H1 (cell line): ENCODE measurements at regions not wholly inside any gene's neighbourhood (a gene's known extent, or its start where the extent isn't known, plus 50 kb on each side); places are given as distances from the start of the nearest gene placed in this dataset.

ENCODE experiments used
- CTCF ChIA-PET: fragments of 300-600 bp; sonication (Branson Sonifier 250); formaldehyde crosslinking; loops from one replicate; lab custom pipeline; 2021; ENCODE audit not compliant: partially characterized antibody; lab: Charles Lee
- POLR2A ChIA-PET: fragments of 300-600 bp; sonication (Branson Sonifier 250); formaldehyde crosslinking; loops from one replicate; lab custom pipeline; 2021; ENCODE audit warnings: inconsistent platforms; ENCODE audit not compliant: partially characterized antibody; lab: Charles Lee
- DNase-seq, 2 experiments: peaks; one replicate each; pipeline versions ENCODE4 v3.0.0 to v3.0.0-alpha.2; 2010 to 2022; ENCODE audit warnings: low spot score in 2 of 2, low read depth in 1 of 2, mixed read lengths in 1 of 2
- FAIRE-seq: peaks from 2 replicates; lab custom pipeline; 2011; peaks lifted over from hg19 to GRCh38; lab: Jason Lieb, UNC
- H2AFZ ChIP-seq: 2 replicates; pipeline ENCODE4 v1.8.1; 2012; ENCODE audit warnings: low read length, inconsistent platforms
- H2AK5ac ChIP-seq: 2 replicates; pipeline ENCODE4 v1.6.1; 2013; ENCODE audit warnings: low read depth, low read length
- H2BK120ac ChIP-seq: replicated peaks from 2 replicates; pipeline ENCODE3; 2013; ENCODE audit warnings: low read depth, low read length, inconsistent platforms
- H2BK12ac ChIP-seq: 2 replicates; pipeline ENCODE4 v1.6.1; 2013; ENCODE audit warnings: low read depth, low read length
- H2BK15ac ChIP-seq: 2 replicates; pipeline ENCODE4 v1.6.1; 2013; ENCODE audit warnings: low read length
- H2BK20ac ChIP-seq: 2 replicates; pipeline ENCODE4 v1.6.1; 2013; ENCODE audit warnings: low read length
- H2BK5ac ChIP-seq: 2 replicates; pipeline ENCODE4 v1.6.1; 2013; ENCODE audit warnings: low read depth, low read length
- H3K14ac ChIP-seq: 2 replicates; pipeline ENCODE4 v1.6.1; 2013; ENCODE audit warnings: inconsistent platforms; ENCODE audit not compliant: insufficient read length
- H3K18ac ChIP-seq: 2 replicates; pipeline ENCODE4 v1.6.1; 2013; ENCODE audit warnings: low read length; ENCODE audit errors: extremely low read depth
- H3K23ac ChIP-seq: 2 replicates; pipeline ENCODE4 v1.6.1; 2013; ENCODE audit warnings: inconsistent platforms; ENCODE audit not compliant: insufficient read length
- H3K23me2 ChIP-seq: 2 replicates; pipeline ENCODE4 v1.6.1; 2013; ENCODE audit warnings: low read depth, low read length
- H3K27ac ChIP-seq: 2 replicates; pipeline ENCODE4 v1.6.1; 2011; ENCODE audit warnings: low read depth, low read length, inconsistent platforms
- H3K27me3 ChIP-seq, 4 experiments: replicated peaks in 1 of 4; 1 replicate in 1 of 4; 2 replicates in 3 of 4; pipeline versions ENCODE4 v1.6.1 to v1.8.1; 2011 to 2013; ENCODE audit warnings: low read length in 3 of 4, mild to moderate bottlenecking in 3 of 4, inconsistent platforms in 2 of 4, mixed read lengths in 2 of 4, moderate library complexity in 1 of 4; ENCODE audit not compliant: control insufficient read depth in 3 of 4, insufficient read depth in 3 of 4; ENCODE audit errors: extremely low read depth in 1 of 4
- H3K36me3 ChIP-seq, 4 experiments: 2 replicates each; pipeline versions ENCODE4 v1.6.1 to v1.8.1; 2011 to 2013; ENCODE audit warnings: mild to moderate bottlenecking in 4 of 4, low read length in 3 of 4, moderate library complexity in 2 of 4, control low read depth in 1 of 4, inconsistent platforms in 1 of 4; ENCODE audit not compliant: insufficient read depth in 4 of 4, control insufficient read depth in 2 of 4
- H3K4ac ChIP-seq: replicated peaks from 2 replicates; pipeline ENCODE3; 2013; ENCODE audit warnings: low read length, low read depth, mixed read lengths, inconsistent platforms; ENCODE audit not compliant: insufficient read length
- H3K4me1 ChIP-seq, 4 experiments: replicated peaks in 1 of 4; 1 replicate in 1 of 4; 2 replicates in 3 of 4; pipeline versions ENCODE4 v1.6.1 to v1.8.1; 2011 to 2013; ENCODE audit warnings: low read length in 3 of 4, inconsistent platforms in 2 of 4, mixed read lengths in 1 of 4; ENCODE audit not compliant: insufficient read depth in 4 of 4, control insufficient read depth in 3 of 4
- H3K4me2 ChIP-seq, 2 experiments: 2 replicates each; pipeline versions ENCODE4 v1.6.1 to v1.8.1; 2011 to 2013; ENCODE audit warnings: low read depth in 2 of 2, low read length in 2 of 2, control low read depth in 1 of 2, inconsistent platforms in 1 of 2, mild to moderate bottlenecking in 1 of 2; ENCODE audit not compliant: insufficient read depth in 1 of 2
- H3K4me3 ChIP-seq, 4 experiments: fragments of 200-600, 300-600 bp in 1 of 4; sonication (generic), shearing (Covaris generic), sonication (Bioruptor Twin) in 1 of 4; 2 replicates each; pipeline versions ENCODE4 v1.5.1 to v1.8.1; 2011 to 2016; ENCODE audit warnings: low read length in 4 of 4, low read depth in 3 of 4, control low read depth in 2 of 4, inconsistent platforms in 2 of 4, mild to moderate bottlenecking in 2 of 4, mixed read lengths in 1 of 4, moderate library complexity in 1 of 4; ENCODE audit not compliant: insufficient read depth in 2 of 4; ENCODE audit errors: extremely low read depth in 1 of 4
- H3K56ac ChIP-seq: replicated peaks from 2 replicates; pipeline ENCODE3; 2013; ENCODE audit warnings: low read depth, mild to moderate bottlenecking, mixed read lengths, low read length, inconsistent platforms; ENCODE audit not compliant: insufficient read length
- H3K79me1 ChIP-seq: 2 replicates; pipeline ENCODE4 v1.6.1; 2013; ENCODE audit warnings: low read depth, low read length, control low read depth
- H3K79me2 ChIP-seq, 2 experiments: 2 replicates each; pipeline versions ENCODE4 v1.6.1 to v1.8.1; 2012 to 2013; ENCODE audit warnings: low read length in 2 of 2, mild to moderate bottlenecking in 2 of 2, inconsistent platforms in 1 of 2; ENCODE audit not compliant: insufficient read depth in 2 of 2, control insufficient read depth in 1 of 2
- H3K9ac ChIP-seq, 4 experiments: replicated peaks in 1 of 4; 1 replicate in 1 of 4; 2 replicates in 3 of 4; pipeline versions ENCODE4 v1.6.1 to v1.8.1; 2011 to 2013; ENCODE audit warnings: low read depth in 3 of 4, low read length in 3 of 4, control low read depth in 2 of 4, mild to moderate bottlenecking in 2 of 4, moderate library complexity in 2 of 4, inconsistent platforms in 1 of 4; ENCODE audit errors: extremely low read depth in 1 of 4
- H3K9me3 ChIP-seq, 2 experiments: 2 replicates each; pipeline versions ENCODE4 v1.6.1 to v1.8.1; 2012 to 2013; ENCODE audit warnings: mild to moderate bottlenecking in 2 of 2, moderate library complexity in 2 of 2, control low read depth in 1 of 2, inconsistent platforms in 1 of 2, low read depth in 1 of 2, low read length in 1 of 2, mixed read lengths in 1 of 2; ENCODE audit not compliant: insufficient read depth in 2 of 2
- H4K20me1 ChIP-seq, 2 experiments: replicated peaks in 1 of 2; 2 replicates each; pipeline versions ENCODE3 to v1.8.1; 2011 to 2013; ENCODE audit warnings: inconsistent platforms in 2 of 2, low read length in 2 of 2, mild to moderate bottlenecking in 1 of 2; ENCODE audit not compliant: insufficient read depth in 2 of 2, control insufficient read depth in 1 of 2
- H4K5ac ChIP-seq: 2 replicates; pipeline ENCODE4 v1.6.1; 2013; ENCODE audit warnings: low read length, low read depth, mixed read lengths, inconsistent platforms; ENCODE audit not compliant: insufficient read length
- H4K8ac ChIP-seq: 2 replicates; pipeline ENCODE4 v1.8.0; 2013; ENCODE audit warnings: mild to moderate bottlenecking, moderate library complexity, low read length, inconsistent platforms; ENCODE audit not compliant: insufficient read depth; ENCODE audit errors: extremely low read depth
- H4K91ac ChIP-seq: replicated peaks from 2 replicates; pipeline ENCODE3; 2013; ENCODE audit warnings: low read length, mixed read lengths, inconsistent platforms; ENCODE audit not compliant: insufficient read length
- ASH2L ChIP-seq: fragments of 200-600, 300-600 bp; sonication (generic); IDR thresholded peaks from one replicate; pipeline ENCODE4 v1.7.1; 2017; ENCODE audit warnings: low read length
- CEBPB ChIP-seq: IDR thresholded peaks from 2 replicates; pipeline ENCODE4 v1.6.1; 2012; ENCODE audit warnings: low read depth, low read length
- CHD1 ChIP-seq: IDR thresholded peaks from 2 replicates; pipeline ENCODE4 v1.6.1; 2012; ENCODE audit warnings: low read depth, low read length, improper control_type of control experiment
- FOSL1 ChIP-seq: IDR thresholded peaks from 2 replicates; pipeline ENCODE4 v1.6.1; 2011; ENCODE audit warnings: mild to moderate bottlenecking, low read depth, low read length, moderate library complexity; ENCODE audit not compliant: insufficient read depth
- HDAC6 ChIP-seq: IDR thresholded peaks from one replicate; pipeline ENCODE4 v1.7.1; 2012; ENCODE audit warnings: low read depth, mild to moderate bottlenecking, inconsistent platforms, low read length, moderate library complexity
- SIX5 ChIP-seq: IDR thresholded peaks from 2 replicates; pipeline ENCODE4 v1.6.1; 2011; ENCODE audit warnings: mild to moderate bottlenecking, low read depth, low read length
- TEAD4 ChIP-seq: IDR thresholded peaks from 2 replicates; pipeline ENCODE4 v1.6.1; 2012; ENCODE audit warnings: low read depth, low read length, inconsistent platforms, mixed read lengths
- YY1 ChIP-seq: IDR thresholded peaks from 2 replicates; pipeline ENCODE4 v1.6.1; 2011; ENCODE audit warnings: low read depth, mild to moderate bottlenecking, low read length
- WGBS, 2 experiments: shearing (Covaris generic) in 1 of 2; methylation state at CpG; one replicate each; pipeline versions ENCODE4 v1.1.6 to v1.1.7; 2013 to 2015; ENCODE audit warnings: low lambda C conversion rate in 2 of 2, mixed read lengths in 2 of 2, inconsistent platforms in 1 of 2, low coverage in 1 of 2, missing lambda C conversion rate in 1 of 2; ENCODE audit not compliant: insufficient replicate concordance in 2 of 2, insufficient coverage in 1 of 2, insufficient read length in 1 of 2; ENCODE audit errors: extremely low coverage in 1 of 2, missing lambda C conversion rate in 1 of 2; 5-methylcytosine and 5-hydroxymethylcytosine counted together

DNA sequence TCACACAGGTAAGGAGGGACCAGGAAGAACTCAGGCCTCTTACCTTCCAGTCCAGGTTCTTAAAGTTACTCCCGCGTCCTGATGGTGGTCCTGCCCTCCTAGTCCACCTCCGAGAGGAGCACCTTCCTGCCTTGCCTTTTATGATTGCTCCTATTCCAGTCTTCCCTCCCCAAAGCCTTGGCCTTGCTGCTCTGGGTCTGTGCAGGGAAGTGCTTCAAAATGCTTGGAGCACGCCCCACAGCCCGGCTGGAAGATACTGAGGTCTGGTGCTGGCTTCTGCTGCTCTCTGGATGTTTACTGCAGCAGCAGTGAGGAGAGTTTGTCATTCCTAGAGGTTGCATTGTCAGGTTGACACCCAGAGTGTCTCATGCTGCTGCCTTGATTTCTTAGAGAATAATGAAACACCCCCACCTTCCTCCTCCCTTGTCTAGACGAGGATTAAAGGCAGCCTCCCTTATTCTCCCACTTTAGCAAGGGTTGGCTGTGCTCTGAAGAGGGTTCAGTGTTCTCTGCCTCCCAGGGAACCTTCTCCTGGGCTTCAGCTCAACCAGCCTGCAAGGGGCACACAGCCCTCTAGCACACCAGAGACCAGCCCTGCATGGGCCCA, 142.2 kb upstream of the CACNA1E start:
- H3K23ac ChIP-seq = no peak overlapping the region
- no peaks in the 10 kb centered on the region for H3K23me2 ChIP-seq
- H3K9ac ChIP-seq = no peak overlapping the region
- no peak overlapping the region for H4K91ac ChIP-seq
- no peak for DNase-seq
- no peak overlapping the region for H3K4me3 ChIP-seq
- H3K36me3 ChIP-seq = no peaks in the 10 kb centered on the region
- TF ChIP-seq YY1 = no peak
- TF ChIP-seq CHD1 = no peak
- TF ChIP-seq ASH2L = no peak
- no peak for TF ChIP-seq SIX5
- TF ChIP-seq HDAC6 = no peak
- TF ChIP-seq CEBPB = no peak
- TF ChIP-seq TEAD4 = no peak
- TF ChIP-seq FOSL1 = no peak
- H2BK20ac ChIP-seq = no peak overlapping the region
- ChIA-PET CTCF (interaction anchor here (0.7 kb wide), 1 partner anchor 180 kb away, joined by 3 read pairs; no protein-coding TSS in a partner anchor), POLR2A (no interaction called here)
- no peak overlapping the region for H2AK5ac ChIP-seq
- no peak overlapping the region for H3K56ac ChIP-seq
- no peak overlapping the region for H2BK15ac ChIP-seq
- H2BK12ac ChIP-seq = no peak overlapping the region
- no peak overlapping the region for H3K18ac ChIP-seq
- H3K27me3 ChIP-seq = no peaks in the 10 kb centered on the region
- H4K5ac ChIP-seq = no peak overlapping the region
- H3K4ac ChIP-seq = no peak overlapping the region
- no peaks in the 10 kb centered on the region for H3K9me3 ChIP-seq
- H4K20me1 ChIP-seq = peaks cover 0 to 2% of the 10 kb centered on the region in 2 experiments
- no peak overlapping the region for H2BK5ac ChIP-seq
- no peak overlapping the region for H4K8ac ChIP-seq
- 83% methylated on average over 6 of the region's 6 CpGs; no CpG with 5 or more reads in 1 of the 2 experiments for WGBS, 2 experiments
- FAIRE-seq = no peak
- H3K4me2 ChIP-seq = no peak overlapping the region
- no peaks in the 10 kb centered on the region for H3K79me1 ChIP-seq
- H2BK120ac ChIP-seq = no peak overlapping the region
- H2AFZ ChIP-seq = no peak overlapping the region
- no peak overlapping the region for H3K14ac ChIP-seq
- no peaks in the 10 kb centered on the region for H3K79me2 ChIP-seq
- peaks cover 0 to 3% (median 0%) of the 10 kb centered on the region in 4 experiments; a peak in 1 of 7 replicates for H3K4me1 ChIP-seq
- no peak overlapping the region for H3K27ac ChIP-seq
